DOHH2 (cell line): ENCODE measurements at regions not wholly inside any gene's neighbourhood (a gene's known extent, or its start where the extent isn't known, plus 50 kb on each side); places are given as distances from the start of the nearest gene placed in this dataset.

Experiments used
- H3F3A ChIP-seq: fragments of 200-600 bp; sonication (generic), shearing (Covaris generic); 2 replicates; pipeline ENCODE4 v1.6.0; 2016; ENCODE audit warnings: antibody characterized with exemption, mild to moderate bottlenecking; ENCODE audit not compliant: control insufficient read depth, insufficient read depth
- H3K27ac ChIP-seq: fragments of 200-600 bp; sonication (generic); 2 replicates; pipeline ENCODE4 v1.5.1; 2014; ENCODE audit warnings: low read depth, mild to moderate bottlenecking, low read length, moderate library complexity
- H3K27me3 ChIP-seq: fragments of 200-600 bp; sonication (generic); 2 replicates; pipeline ENCODE4 v1.6.1; 2014; ENCODE audit warnings: mild to moderate bottlenecking, low read length, mixed read lengths; ENCODE audit not compliant: control insufficient read depth
- H3K36me3 ChIP-seq: fragments of 200-600 bp; sonication (generic); 2 replicates; pipeline ENCODE4 v1.6.1; 2014; ENCODE audit warnings: mild to moderate bottlenecking, low read length, moderate library complexity, mixed read lengths; ENCODE audit not compliant: control insufficient read depth
- H3K4me1 ChIP-seq: fragments of 200-600 bp; sonication (generic); 2 replicates; pipeline ENCODE4 v1.6.1; 2014; ENCODE audit warnings: mild to moderate bottlenecking, low read length, mixed read lengths; ENCODE audit not compliant: control insufficient read depth
- H3K4me2 ChIP-seq: fragments of 200-600 bp; sonication (generic); 2 replicates; pipeline ENCODE4 v1.6.0; 2014; ENCODE audit warnings: mild to moderate bottlenecking, low read length, moderate library complexity
- H3K4me3 ChIP-seq: fragments of 200-600 bp; sonication (generic); 2 replicates; pipeline ENCODE4 v1.5.1; 2014; ENCODE audit warnings: mild to moderate bottlenecking, low read length, mixed read lengths
- H3K79me2 ChIP-seq: fragments of 200-600 bp; sonication (generic); 2 replicates; pipeline ENCODE4 v1.6.1; 2014; ENCODE audit warnings: mild to moderate bottlenecking, low read length, mixed read lengths; ENCODE audit not compliant: control insufficient read depth
- H3K9me2 ChIP-seq: fragments of 200-600 bp; sonication (generic); replicated peaks from 2 replicates; pipeline ENCODE4 v1.6.1; 2014; ENCODE audit warnings: mild to moderate bottlenecking, low read length, mixed read lengths; ENCODE audit not compliant: control insufficient read depth
- H3K9me3 ChIP-seq: fragments of 200-600 bp; sonication (generic); 2 replicates; pipeline ENCODE4 v1.6.1; 2014; ENCODE audit warnings: antibody characterized with exemption, low read length, mixed read lengths; ENCODE audit not compliant: control insufficient read depth, insufficient read depth
- H4K20me1 ChIP-seq: fragments of 200-600 bp; sonication (generic); 2 replicates; pipeline ENCODE4 v1.6.0; 2014; ENCODE audit warnings: low read depth, mild to moderate bottlenecking, antibody characterized with exemption, low read length, moderate library complexity; ENCODE audit not compliant: control insufficient read depth, insufficient read depth
- EZH2phosphoT487 ChIP-seq: fragments of 200-600 bp; sonication (generic); IDR thresholded peaks from 2 replicates; pipeline ENCODE4 v1.6.1; 2017; ENCODE audit warnings: borderline replicate concordance, mild to moderate bottlenecking, antibody characterized with exemption, low read length, moderate library complexity, mixed read lengths
- TF ChIP-seq, protein P1 (sequence below): fragments of 200-600 bp; sonication (generic); IDR thresholded peaks from one replicate; pipeline ENCODE4 v1.5.1; 2014; ENCODE audit warnings: antibody characterized with exemption, mild to moderate bottlenecking, low read depth, low read length; ENCODE audit not compliant: poor library complexity, severe bottlenecking

DNA sequence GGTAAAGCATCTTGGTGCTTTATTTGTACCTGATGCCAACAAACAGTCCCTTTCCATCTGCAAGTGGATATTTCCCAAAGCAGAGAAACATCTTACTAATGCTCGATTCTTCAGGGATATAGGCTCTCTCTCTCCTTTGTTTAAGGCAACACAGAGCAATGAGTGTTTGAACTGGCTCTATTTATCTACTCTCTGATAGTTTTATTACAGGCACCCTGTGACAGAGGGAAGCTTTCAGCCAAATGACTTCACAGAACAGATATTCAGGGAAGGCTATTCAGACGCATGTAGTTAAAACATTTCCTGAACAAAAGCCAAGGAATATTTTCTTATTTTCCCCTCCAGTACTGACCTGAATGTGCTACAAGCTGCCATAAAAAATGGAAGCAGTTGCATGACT is 141.8 kb downstream of the YIPF5 start:
- Histone ChIP-seq H3K4me1 (peaks cover 4% of the 10 kb centered on the region), H3K9me2 (no peaks in the 10 kb centered on the region), H3K4me3 (no peak overlapping the region), H3K36me3 (no peaks in the 10 kb centered on the region), H4K20me1 (no peaks in the 10 kb centered on the region), H3F3A (no peaks in the 10 kb centered on the region), H3K4me2 (no peak overlapping the region), H3K9me3 (no peaks in the 10 kb centered on the region), H3K27me3 (no peaks in the 10 kb centered on the region; the same call in 1 of the 2 replicates), H3K27ac (no peak overlapping the region), H3K79me2 (no peaks in the 10 kb centered on the region)
- TF ChIP-seq EZH2phosphoT487, result no peak
- TF ChIP-seq, protein P1, sequence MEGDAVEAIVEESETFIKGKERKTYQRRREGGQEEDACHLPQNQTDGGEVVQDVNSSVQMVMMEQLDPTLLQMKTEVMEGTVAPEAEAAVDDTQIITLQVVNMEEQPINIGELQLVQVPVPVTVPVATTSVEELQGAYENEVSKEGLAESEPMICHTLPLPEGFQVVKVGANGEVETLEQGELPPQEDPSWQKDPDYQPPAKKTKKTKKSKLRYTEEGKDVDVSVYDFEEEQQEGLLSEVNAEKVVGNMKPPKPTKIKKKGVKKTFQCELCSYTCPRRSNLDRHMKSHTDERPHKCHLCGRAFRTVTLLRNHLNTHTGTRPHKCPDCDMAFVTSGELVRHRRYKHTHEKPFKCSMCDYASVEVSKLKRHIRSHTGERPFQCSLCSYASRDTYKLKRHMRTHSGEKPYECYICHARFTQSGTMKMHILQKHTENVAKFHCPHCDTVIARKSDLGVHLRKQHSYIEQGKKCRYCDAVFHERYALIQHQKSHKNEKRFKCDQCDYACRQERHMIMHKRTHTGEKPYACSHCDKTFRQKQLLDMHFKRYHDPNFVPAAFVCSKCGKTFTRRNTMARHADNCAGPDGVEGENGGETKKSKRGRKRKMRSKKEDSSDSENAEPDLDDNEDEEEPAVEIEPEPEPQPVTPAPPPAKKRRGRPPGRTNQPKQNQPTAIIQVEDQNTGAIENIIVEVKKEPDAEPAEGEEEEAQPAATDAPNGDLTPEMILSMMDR, result no peak

DNA sequence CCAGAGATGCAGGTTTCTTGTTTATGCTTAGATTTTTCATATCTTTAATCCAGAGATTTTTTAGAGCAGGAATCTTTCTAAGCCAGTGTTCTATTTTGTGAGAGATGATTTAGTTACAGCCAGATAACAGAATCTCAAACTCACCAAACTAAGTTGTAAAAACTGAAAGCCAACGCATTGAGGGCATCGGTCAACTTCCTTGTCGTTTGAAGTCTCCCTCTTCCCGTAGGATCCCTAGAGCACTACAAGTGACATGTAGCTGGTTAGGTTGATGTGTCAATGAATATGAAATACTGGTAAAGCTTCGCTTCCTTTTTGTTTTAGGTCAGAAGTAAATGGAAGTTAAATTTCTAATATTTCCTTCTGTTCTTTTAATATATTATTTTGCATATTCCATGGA is 139.6 kb downstream of the YIPF5 start:
- no peaks in the 10 kb centered on the region for H3K36me3 ChIP-seq
- no peak for TF ChIP-seq EZH2phosphoT487
- TF ChIP-seq, protein P1, result no peak
- no peaks in the 10 kb centered on the region for H3K79me2 ChIP-seq
- no peaks in the 10 kb centered on the region for H4K20me1 ChIP-seq
- H3F3A ChIP-seq, result no peaks in the 10 kb centered on the region
- no peaks in the 10 kb centered on the region for H3K9me2 ChIP-seq
- H3K27me3 ChIP-seq, result no peaks in the 10 kb centered on the region; the same call in 1 of the 2 replicates
- no peak overlapping the region for H3K4me2 ChIP-seq
- H3K9me3 ChIP-seq, result no peaks in the 10 kb centered on the region
- H3K4me3 ChIP-seq, result no peak overlapping the region
- H3K27ac ChIP-seq, result no peak overlapping the region
- peaks cover 4% of the 10 kb centered on the region for H3K4me1 ChIP-seq

DNA sequence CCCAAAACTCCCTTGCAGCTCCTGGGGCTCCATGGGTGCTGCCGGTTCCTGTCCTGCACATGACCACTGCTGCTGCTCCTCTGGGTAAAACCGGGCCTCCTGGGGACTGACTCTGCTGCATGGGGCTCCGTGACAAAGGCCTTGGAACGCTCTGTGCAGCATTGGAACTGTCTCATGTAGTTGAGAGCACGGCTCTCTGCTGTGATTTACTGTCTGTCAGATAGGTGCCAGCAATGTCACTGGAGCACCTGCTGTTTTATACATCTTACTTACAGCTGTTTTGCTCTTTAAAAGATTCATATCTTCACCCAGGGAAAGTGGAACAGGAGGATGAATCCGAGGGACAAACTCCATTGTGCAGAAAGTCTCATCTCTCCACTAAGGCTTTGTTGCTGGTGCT is 138.1 kb downstream of the YIPF5 start:
- Histone ChIP-seq H3K36me3 (no peaks in the 10 kb centered on the region), H3K4me2 (no peak overlapping the region), H3K27ac (no peak overlapping the region), H3K4me3 (no peak overlapping the region), H3K4me1 (peaks cover 4% of the 10 kb centered on the region), H4K20me1 (no peaks in the 10 kb centered on the region), H3K79me2 (no peaks in the 10 kb centered on the region), H3K27me3 (no peaks in the 10 kb centered on the region; the same call in 1 of the 2 replicates), H3K9me3 (no peaks in the 10 kb centered on the region), H3F3A (no peaks in the 10 kb centered on the region), H3K9me2 (no peaks in the 10 kb centered on the region)
- no peak for TF ChIP-seq EZH2phosphoT487

DNA sequence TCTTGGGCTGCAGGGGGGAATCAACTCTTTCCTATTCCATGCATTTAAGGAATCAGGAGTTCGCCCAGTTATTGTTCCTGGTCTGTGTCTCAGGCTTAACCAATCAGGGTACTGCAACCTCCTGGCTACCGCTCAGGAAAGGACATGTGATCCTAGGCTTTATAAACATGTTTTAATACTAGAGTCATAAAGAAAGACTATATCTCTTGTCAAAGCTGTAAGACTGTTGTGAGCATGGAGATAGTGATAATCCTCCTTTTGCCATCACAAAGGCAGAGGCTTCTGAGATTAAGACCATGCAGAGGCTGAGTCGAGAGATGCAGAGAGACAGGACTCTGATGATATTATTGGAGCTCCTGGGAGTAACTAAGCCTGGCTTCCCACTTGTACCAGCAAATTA is 137.0 kb downstream of the YIPF5 start:
- no peak overlapping the region for H3K4me3 ChIP-seq
- no peaks in the 10 kb centered on the region for H3K9me2 ChIP-seq
- no peaks in the 10 kb centered on the region for H3K9me3 ChIP-seq
- no peaks in the 10 kb centered on the region for H4K20me1 ChIP-seq
- H3K27me3 ChIP-seq, result no peaks in the 10 kb centered on the region; the same call in 1 of the 2 replicates
- H3K4me2 ChIP-seq, result no peak overlapping the region
- no peak for TF ChIP-seq EZH2phosphoT487
- TF ChIP-seq, protein P1, result no peak
- H3K27ac ChIP-seq, result no peak overlapping the region
- H3K36me3 ChIP-seq, result no peaks in the 10 kb centered on the region
- no peaks in the 10 kb centered on the region for H3F3A ChIP-seq
- H3K79me2 ChIP-seq, result no peaks in the 10 kb centered on the region
- no peaks in the 10 kb centered on the region for H3K4me1 ChIP-seq
